Right lobe of liver (tissue), 6 donors: ENCODE measurements at regions not wholly inside any gene's neighbourhood (a gene's known extent, or its start where the extent isn't known, plus 50 kb on each side); places are given as distances from the start of the nearest gene placed in this dataset.

Experiments used
- ATAC-seq, 4 donors: fragments of 200-7000 bp; cut with Tn5 transposase; one replicate each; pipeline ENCODE4 v1.9.1; 2020; ENCODE audit warnings: mild to moderate bottlenecking in 4 of 4, moderate library complexity in 4 of 4
- DNase-seq, 3 donors: peaks; one replicate each; pipeline ENCODE4 v3.0.0-alpha.2; 2020
- H3K27ac ChIP-seq, 3 donors: fragments of 200-600 bp; one replicate each; pipeline ENCODE4 v1.8.0; 2022
- H3K27me3 ChIP-seq, 2 donors: fragments of 200-600 bp; one replicate each; pipeline ENCODE4 v1.8.0; 2022
- H3K36me3 ChIP-seq, 4 donors: fragments of 200-600 bp; sonication (generic) in 1 of 4; one replicate each; pipeline versions ENCODE4 v1.5.1 to v1.8.0; 2017 to 2022; ENCODE audit warnings: control low read depth in 1 of 4
- H3K4me1 ChIP-seq, 4 donors: fragments of 200-600 bp; sonication (generic) in 1 of 4; one replicate each; pipeline versions ENCODE4 v1.5.1 to v1.8.0; 2017 to 2022; ENCODE audit warnings: control low read depth in 1 of 4
- H3K4me3 ChIP-seq, 3 donors: fragments of 200-600 bp; one replicate each; pipeline ENCODE4 v1.8.0; 2022
- H3K9me3 ChIP-seq, 4 donors: fragments of 200-600 bp; sonication (generic) in 1 of 4; one replicate each; pipeline versions ENCODE4 v1.5.1 to v1.8.0; 2017 to 2022; ENCODE audit warnings: control low read depth in 1 of 4
- CTCF ChIP-seq, 4 donors: fragments of 200-600 bp in 3 of 4; fragments of 450-650 bp in 1 of 4; IDR thresholded peaks; one replicate each; pipeline versions ENCODE4 v1.5.1 to v1.8.0; 2016 to 2022; ENCODE audit warnings: antibody characterized with exemption in 4 of 4, mild to moderate bottlenecking in 2 of 4
- POLR2A ChIP-seq: fragments of 450-650 bp; IDR thresholded peaks from one replicate; pipeline ENCODE4 v1.6.1; 2017; ENCODE audit warnings: antibody characterized with exemption, mild to moderate bottlenecking
- WGBS: methylation state at CpG from one replicate; pipeline ENCODE4 v1.1.6; 2018; ENCODE audit warnings: low coverage, low lambda C conversion rate; ENCODE audit not compliant: insufficient coverage; ENCODE audit errors: missing lambda C conversion rate; 5-methylcytosine and 5-hydroxymethylcytosine counted together
- intact Hi-C, 2 donors: fragments of 100-400 bp; cut with DNase I; formaldehyde crosslinking; loops; one replicate each; pipeline versions ENCODE4 v1.11.2 to v1.14.1; 2022
- donor health status: DM: no; HTN: yes; CAD: no.
- donor health status: DM: no; HTN: no; CAD: no.
- donor health status: DM: no; HTN: no; CAD: no.
- donor health status: DM: no; HTN: yes; CAD: no.
- donor health status: DM: no; HTN: yes; CAD: no.

GRCh38 chr2:236366049-236366387 is 101.8 kb upstream of the ASB18 start:
- H3K4me3 ChIP-seq, result no peak overlapping the region
- TF ChIP-seq CTCF (IDR thresholded peaks at IDR 0.05) (no peak), POLR2A (no peak)
- H3K4me1 ChIP-seq, result no peaks in the 10 kb centered on the region
- DNase-seq, result no peak
- 51% methylated on average over 4 of the region's 7 CpGs for WGBS
- ATAC-seq, result no peak
- H3K36me3 ChIP-seq, result no peaks in the 10 kb centered on the region
- no peak overlapping the region for H3K27ac ChIP-seq
- H3K9me3 ChIP-seq, result no peaks in the 10 kb centered on the region
- intact Hi-C loops, result no loop called here
- H3K27me3 ChIP-seq, result no peaks in the 10 kb centered on the region

- Histone ChIP-seq H3K27ac (no peak overlapping the region), H3K4me1 (no peaks in the 10 kb centered on the region), H3K9me3 (no peaks in the 10 kb centered on the region), H3K27me3 (no peaks in the 10 kb centered on the region), H3K4me3 (no peak overlapping the region), H3K36me3 (no peaks in the 10 kb centered on the region)
- no peak for DNase-seq
- no peak for ATAC-seq
- 21% methylated on average over 3 of the region's 3 CpGs for WGBS
- intact Hi-C loops, result no loop called here
- TF ChIP-seq POLR2A, result no peak
- TF ChIP-seq CTCF (IDR thresholded peaks at IDR 0.05), result no peak
Observed at GRCh38 chr2:236366397-236366796, 102.2 kb upstream of the ASB18 start.

- Histone ChIP-seq H3K27me3 (no peaks in the 10 kb centered on the region), H3K9me3 (no peaks in the 10 kb centered on the region), H3K36me3 (no peaks in the 10 kb centered on the region), H3K27ac (no peak overlapping the region), H3K4me1 (no peaks in the 10 kb centered on the region), H3K4me3 (no peak overlapping the region)
- TF ChIP-seq CTCF (IDR thresholded peaks at IDR 0.05) (no peak), POLR2A (no peak)
- intact Hi-C loops, result no loop called here
- 78% methylated on average over 16 of the region's 16 CpGs for WGBS
- ATAC-seq (no peak), DNase-seq (no peak)
Observed at GRCh38 chr2:236367506-236368289, 103.5 kb upstream of the ASB18 start.

- intact Hi-C loops, result no loop called here
- H3K27me3 ChIP-seq, result no peaks in the 10 kb centered on the region
- no peak overlapping the region for H3K27ac ChIP-seq
- 52% methylated on average over 14 of the region's 14 CpGs for WGBS
- no peaks in the 10 kb centered on the region for H3K36me3 ChIP-seq
- no peaks in the 10 kb centered on the region for H3K4me1 ChIP-seq
- TF ChIP-seq CTCF (IDR thresholded peaks at IDR 0.05) (no peak), POLR2A (no peak)
- no peaks in the 10 kb centered on the region for H3K9me3 ChIP-seq
- ATAC-seq (no peak), DNase-seq (no peak)
- no peak overlapping the region for H3K4me3 ChIP-seq
Observed at GRCh38 chr2:236369661-236370062, 105.5 kb upstream of the ASB18 start.
